H1 (cell line): ENCODE measurements at regions not wholly inside any gene's neighbourhood (a gene's known extent, or its start where the extent isn't known, plus 50 kb on each side); places are given as distances from the start of the nearest gene placed in this dataset.

Source experiments
- CBX5 ChIP-seq: fragments of 300-800, 300-1000 bp; sonication (generic); IDR thresholded peaks from 2 replicates; pipeline ENCODE4 v1.7.1; 2016; ENCODE audit warnings: antibody characterized with exemption, low read length, low read depth
- CHD7 ChIP-seq: fragments of 300-600 bp; sonication (generic); IDR thresholded peaks from 2 replicates; pipeline ENCODE4 v1.7.1; 2012; ENCODE audit warnings: low read length, moderate library complexity, mild to moderate bottlenecking, inconsistent platforms; ENCODE audit not compliant: insufficient replicate concordance
- CTBP2 ChIP-seq: IDR thresholded peaks from 2 replicates; pipeline ENCODE4 v1.7.0; 2011; ENCODE audit warnings: borderline replicate concordance, mild to moderate bottlenecking, moderate library complexity, mixed read lengths, low read length; ENCODE audit not compliant: insufficient read depth, insufficient read length
- E2F6 ChIP-seq: IDR thresholded peaks from 2 replicates; pipeline ENCODE4 v1.6.1; 2012; ENCODE audit warnings: inconsistent platforms
- EP300 ChIP-seq, 2 experiments: IDR thresholded peaks; 1 replicate in 1 of 2; 2 replicates in 1 of 2; pipeline ENCODE4 v1.6.1; 2011 to 2012; ENCODE audit warnings: low read depth in 2 of 2, low read length in 2 of 2, mild to moderate bottlenecking in 2 of 2, borderline replicate concordance in 1 of 2, inconsistent platforms in 1 of 2, moderate library complexity in 1 of 2
- RXRA ChIP-seq: IDR thresholded peaks from 2 replicates; pipeline ENCODE4 v1.6.1; 2011; ENCODE audit warnings: low read depth, mild to moderate bottlenecking, low read length, moderate library complexity; ENCODE audit not compliant: insufficient read depth
- SAP30 ChIP-seq: fragments of 300-600 bp; sonication (generic); IDR thresholded peaks from 2 replicates; pipeline ENCODE4 v1.7.1; 2012; ENCODE audit warnings: low read length, moderate library complexity, mild to moderate bottlenecking, inconsistent platforms; ENCODE audit not compliant: insufficient read depth, insufficient replicate concordance
- SIRT6 ChIP-seq: IDR thresholded peaks from one replicate; pipeline ENCODE4 v1.7.1; 2012; ENCODE audit warnings: low read length, inconsistent platforms
- SP4 ChIP-seq: IDR thresholded peaks from 2 replicates; pipeline ENCODE4 v1.6.1; 2012; ENCODE audit warnings: low read length, inconsistent platforms
- TCF12 ChIP-seq: IDR thresholded peaks from 2 replicates; pipeline ENCODE4 v1.6.1; 2011; ENCODE audit warnings: low read depth, mild to moderate bottlenecking, low read length

- TF ChIP-seq CHD7 (no peak), TCF12 (no peak), SP4 (no peak), SAP30 (no peak), RXRA (no peak), SIRT6 (no peak), CBX5 (no peak), E2F6 (no peak), CTBP2 (no peak), EP300 (IDR thresholded peaks at IDR 0.05; ENCODE audit: borderline replicate concordance in 1 of 2, low read depth in 2 of 2, low read length in 2 of 2) (no peak)
Measured at GRCh38 chr12:98275131-98275475, 240.3 kb upstream of the TMPO start (continued).
